GM21723 (cell line): ENCODE measurements at regions not wholly inside any gene's neighbourhood (a gene's known extent, or its start where the extent isn't known, plus 50 kb on each side); places are given as distances from the start of the nearest gene placed in this dataset.
A peak's percentile ranks its signal among the peaks of the same experiment; 100 is the strongest.

Experiments used
- ATAC-seq: cut with Tn5 transposase; IDR thresholded peaks from one replicate; pipeline ENCODE4 v1.9.1; 2021; ENCODE audit warnings: mild to moderate bottlenecking, moderate library complexity; ENCODE audit not compliant: unreplicated experiment

DNA sequence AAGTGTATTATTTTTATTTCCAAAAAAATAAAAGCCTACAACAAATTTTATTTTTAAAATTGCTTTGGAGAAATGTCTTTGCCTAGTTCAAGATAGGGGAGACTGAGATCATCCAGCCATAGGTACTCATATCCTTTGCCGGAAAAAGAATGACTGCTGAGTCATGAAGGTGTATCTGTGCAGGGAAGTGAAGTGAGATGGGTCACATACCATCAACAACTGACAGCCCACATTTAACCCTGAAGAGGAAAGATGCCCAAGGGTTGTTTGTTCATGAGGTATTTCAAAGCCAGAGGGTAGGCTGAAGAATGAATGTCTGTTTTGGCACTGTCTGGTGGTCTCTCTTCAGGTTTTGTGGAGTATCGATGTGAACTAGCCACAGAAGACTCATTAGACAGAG, 106.7 kb upstream of the TTC29 start:
- ATAC-seq: no peak

DNA sequence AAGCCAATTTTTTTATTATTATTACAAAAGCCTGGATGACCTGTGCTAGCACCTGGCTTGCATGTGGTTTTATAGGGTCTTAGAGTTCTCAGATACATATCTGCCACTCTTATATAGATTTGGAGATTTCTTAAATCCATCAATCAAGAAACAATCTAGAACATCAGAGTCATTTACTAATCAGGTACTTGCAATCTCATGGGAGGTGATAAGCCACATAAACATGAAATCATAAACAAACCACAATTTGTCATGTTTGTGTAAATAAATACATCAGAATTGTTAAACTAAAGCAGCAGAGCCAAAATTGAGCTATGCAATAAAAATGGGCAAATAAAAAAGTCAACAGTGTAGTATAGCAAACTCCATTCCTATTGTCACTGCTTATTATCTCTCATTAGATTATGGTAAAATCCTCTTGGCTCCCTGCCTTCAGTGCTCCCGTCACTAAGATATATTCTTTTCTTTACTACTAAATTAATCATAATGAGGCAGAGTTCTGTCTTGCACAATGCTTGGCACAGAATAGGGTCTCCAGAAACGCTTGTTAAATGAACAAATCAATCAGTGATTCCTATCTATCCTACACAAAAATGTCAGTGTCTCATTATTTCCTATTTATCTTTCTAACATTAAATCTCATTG, 108.7 kb upstream of the TTC29 start:
- no peak for ATAC-seq

- ATAC-seq: peak; percentile 46
Measured at GRCh38 chr4:147056940-147057610, 111.4 kb upstream of the TTC29 start.

DNA sequence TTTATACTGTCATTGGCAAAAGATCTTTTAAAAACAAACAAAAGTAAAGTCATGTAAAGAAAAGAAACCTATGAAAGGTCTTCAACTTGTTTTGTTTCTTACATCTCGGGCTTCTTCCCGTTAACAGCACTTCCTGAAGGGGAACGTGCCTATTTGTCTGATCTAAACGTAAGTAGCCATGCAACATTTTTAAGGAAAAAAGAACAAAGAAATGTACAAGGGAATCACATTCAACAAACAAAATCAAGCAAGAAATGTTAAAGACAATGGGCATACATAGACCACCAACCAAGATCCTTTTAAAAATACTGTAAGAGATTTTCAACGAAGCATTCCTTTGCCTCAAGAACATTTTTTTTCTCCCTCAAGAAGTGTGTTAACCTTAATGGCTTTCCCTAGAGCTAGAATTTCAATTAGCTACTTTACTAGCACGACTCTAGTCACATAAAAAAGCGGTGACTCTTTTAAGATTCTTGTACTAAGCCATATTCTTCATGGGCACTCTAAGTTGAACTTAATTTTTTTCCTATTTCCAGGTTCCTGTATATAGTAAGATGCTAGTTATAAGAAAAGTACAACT, 112.0 kb upstream of the TTC29 start:
- peak; percentile 34 for ATAC-seq

DNA sequence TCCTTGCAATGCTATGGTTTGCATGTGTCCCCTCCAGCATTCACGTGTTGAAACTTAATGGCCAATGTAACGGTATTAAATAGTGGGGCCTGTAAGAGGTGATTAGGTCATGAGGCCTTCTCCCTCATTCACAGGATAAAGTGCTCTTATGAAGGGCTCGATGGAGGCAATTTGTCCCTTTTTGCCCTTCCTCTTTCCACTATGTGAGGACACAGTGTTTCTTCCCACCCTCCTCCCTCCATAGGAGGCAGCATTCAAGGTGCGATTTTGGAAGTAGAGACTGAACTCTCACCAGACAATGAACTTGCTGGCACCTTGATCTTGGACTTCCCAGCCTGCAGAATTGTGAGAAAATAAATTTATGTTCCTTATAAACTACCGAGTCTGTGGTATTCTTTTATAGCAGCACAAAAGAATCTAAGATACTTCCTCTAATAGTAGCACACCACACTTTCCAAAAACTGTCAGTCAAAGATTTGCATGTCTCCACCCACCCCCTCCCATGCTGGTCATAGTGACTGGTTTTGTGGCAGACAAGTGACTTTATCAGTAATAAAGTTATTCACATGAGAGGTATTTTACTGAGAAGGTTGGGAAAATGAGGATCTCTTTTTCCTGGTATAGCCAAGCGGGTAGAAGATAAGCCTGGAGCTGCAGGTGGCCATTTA, 113.5 kb upstream of the TTC29 start:
- ATAC-seq: no peak

- ATAC-seq: no peak
Measured at GRCh38 chr4:147060151-147060931, 114.7 kb upstream of the TTC29 start.

DNA sequence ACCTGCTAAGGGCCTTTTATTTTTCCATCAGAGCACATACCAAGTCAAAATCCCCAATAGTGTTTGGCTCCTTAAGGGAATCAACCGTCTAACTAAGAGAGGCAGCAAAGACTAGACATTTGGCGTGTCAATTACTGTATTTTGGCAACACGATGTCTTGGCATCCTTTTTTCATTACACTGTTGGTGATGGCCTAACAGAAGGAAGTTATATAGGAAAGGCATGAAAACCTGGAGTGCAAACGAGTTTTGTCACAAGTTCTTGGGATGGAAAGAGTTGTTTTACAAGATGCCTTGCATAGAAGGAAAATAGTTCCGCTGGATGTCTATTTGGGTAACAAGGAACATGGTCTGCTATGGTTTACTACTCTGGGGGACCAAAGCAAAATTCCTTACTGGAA, 119.2 kb upstream of the TTC29 start:
- no peak for ATAC-seq

- ATAC-seq: no peak
Measured at GRCh38 chr4:147068564-147068963, 122.9 kb upstream of the TTC29 start.

GRCh38 chr4:147071209-147071740, 125.6 kb upstream of the TTC29 start:
- no peak for ATAC-seq

DNA sequence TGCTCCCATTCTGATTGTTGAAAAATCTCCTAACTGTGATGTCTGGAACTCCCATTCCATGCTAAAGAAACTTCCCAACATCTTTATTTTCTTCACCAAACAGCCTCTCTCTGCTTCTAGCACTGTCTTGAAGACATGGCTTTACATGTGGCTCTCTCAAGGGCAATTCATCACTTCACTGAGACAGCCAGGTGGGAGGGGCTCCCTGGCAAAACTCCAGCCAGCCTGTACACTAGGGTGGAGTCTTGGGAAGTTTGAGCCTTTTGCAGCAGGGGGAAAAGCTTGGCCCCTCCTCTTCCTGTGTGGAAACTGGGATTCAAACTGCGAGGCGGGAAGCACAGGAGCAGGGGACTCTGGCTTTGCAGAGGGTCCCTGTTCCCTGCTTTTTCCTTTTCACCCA, 130.5 kb upstream of the TTC29 start:
- no peak for ATAC-seq

DNA sequence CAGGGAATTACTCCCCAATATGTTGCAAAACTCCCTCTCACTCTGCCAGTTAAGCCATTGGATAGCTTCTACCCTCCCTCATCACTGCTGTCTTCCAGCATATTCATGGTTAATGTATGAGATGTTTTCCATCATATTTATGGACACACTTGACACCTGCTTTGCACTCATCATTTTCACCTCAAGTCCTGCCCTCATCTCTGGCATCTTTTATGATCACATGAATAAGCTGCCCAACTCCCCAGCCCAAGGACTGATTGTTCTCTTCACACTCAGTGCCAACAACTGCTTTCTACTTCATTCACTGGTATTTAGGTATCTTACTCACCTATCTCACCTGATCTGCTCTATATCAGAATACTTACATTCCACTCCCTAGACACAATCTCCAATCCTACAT, 131.1 kb upstream of the TTC29 start:
- ATAC-seq: no peak

DNA sequence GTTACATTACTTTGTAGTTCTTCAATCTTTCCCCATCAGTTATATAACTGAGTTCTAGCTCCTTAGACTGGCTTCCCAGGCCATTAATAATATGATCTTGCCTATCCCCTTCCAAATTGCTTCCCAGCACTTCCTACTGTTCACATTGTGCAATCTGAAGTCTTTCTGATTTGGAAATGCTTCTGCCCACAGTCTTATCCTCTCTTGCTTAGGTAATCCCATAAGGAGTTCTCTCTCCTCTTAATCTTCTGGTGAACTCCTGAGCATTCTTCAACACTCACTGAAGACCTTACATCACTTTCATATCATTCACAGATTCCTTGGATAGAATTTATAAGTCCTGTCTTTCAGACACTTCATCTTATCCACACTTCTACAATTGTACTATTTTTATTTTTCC, 132.7 kb upstream of the TTC29 start:
- ATAC-seq: no peak

GRCh38 chr4:147078875-147079658, 133.4 kb upstream of the TTC29 start:
- ATAC-seq: no peak

DNA sequence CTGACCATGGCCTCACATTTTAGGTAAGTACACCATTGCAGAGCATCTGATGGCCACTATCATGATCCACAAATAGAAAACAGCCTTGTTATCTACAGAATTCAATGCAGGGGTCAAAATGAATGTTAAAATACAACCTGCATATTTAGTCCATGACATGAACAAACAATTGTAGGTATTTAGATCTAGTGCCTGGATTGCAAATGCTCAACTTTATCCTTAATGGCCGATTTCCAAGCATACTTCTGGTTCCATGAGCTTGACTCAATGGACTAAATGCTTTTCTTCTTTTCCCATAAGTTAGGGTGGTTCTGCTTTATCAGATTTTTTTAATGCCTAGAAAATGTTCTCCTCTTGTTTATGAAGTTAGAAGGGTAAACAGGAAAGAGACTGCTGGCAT, 139.2 kb upstream of the TTC29 start:
- ATAC-seq: no peak

DNA sequence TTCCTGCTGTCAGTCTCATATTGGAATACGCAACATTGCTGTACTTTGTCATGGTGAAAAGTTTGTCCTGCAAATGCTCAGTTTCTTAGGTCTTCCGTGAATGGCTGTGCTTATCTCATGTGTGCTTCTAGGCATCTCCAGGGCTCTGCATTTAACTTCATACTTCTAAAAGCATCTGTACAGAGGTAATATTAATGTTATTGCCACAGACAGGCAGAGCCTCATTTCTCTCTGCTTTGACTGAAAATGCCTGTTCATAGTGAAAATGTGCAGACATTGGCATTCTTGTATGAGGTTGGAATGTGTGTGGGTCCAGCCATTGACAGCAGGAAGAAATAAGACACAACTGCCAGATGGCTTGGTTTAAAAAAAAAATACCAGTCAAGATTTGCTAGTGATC, 140.1 kb upstream of the TTC29 start:
- ATAC-seq: no peak

DNA sequence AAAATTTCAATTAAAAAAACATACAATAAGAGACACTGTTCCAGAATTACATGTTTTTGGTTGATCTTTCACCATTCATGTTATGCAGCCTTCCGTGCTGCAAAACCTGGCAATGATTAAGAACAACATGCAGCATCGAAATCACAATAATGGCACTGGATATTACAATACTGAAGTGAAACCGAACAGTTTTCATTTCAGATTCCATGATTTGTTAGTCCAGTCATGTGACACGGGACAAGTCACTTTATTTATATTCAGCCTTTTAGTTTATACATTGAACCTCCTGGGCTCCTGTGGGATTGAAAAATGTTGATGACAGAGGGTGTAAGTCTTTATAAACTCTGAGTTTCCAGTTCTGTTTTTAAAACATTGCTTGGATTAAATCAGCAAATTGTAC, 142.5 kb upstream of the TTC29 start:
- no peak for ATAC-seq

DNA sequence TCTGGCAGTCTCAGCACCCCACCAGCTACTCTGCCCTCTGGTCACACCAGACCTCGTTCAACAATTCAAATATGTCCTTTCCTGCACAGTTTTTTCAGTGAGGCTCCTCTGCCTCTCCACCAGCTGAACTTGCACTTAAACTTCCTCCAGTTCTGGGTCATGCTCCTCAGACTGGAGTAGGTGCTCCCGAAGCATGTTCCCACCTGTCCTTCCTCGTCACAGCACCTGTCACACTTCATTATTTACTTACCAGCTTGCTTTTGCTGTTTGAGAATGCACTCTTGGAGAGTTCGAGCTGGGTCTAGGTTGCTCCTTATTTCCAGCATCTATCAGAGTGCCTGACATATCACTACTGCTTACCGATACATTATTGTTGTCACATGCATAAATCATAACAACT, 144.8 kb upstream of the TTC29 start:
- ATAC-seq: no peak

DNA sequence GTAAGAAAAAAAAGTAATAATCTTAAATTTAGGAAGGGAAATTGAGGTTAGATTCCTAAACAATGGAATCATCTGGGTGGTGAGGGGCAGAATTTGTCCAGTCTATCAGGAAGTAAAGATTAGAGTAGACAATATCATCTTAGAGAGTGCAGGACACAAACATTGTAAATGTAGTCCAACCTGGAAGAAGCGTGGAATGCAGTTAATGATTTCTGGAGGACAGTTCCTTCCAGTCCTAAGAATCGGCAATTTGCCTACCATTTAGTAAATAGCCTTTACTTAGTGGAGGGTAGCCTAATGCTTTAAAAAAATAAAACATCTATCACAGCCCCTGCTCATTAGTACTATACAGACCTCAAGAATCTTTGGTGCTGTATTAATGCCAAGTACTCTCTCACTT, 147.5 kb upstream of the TTC29 start:
- ATAC-seq: no peak

DNA sequence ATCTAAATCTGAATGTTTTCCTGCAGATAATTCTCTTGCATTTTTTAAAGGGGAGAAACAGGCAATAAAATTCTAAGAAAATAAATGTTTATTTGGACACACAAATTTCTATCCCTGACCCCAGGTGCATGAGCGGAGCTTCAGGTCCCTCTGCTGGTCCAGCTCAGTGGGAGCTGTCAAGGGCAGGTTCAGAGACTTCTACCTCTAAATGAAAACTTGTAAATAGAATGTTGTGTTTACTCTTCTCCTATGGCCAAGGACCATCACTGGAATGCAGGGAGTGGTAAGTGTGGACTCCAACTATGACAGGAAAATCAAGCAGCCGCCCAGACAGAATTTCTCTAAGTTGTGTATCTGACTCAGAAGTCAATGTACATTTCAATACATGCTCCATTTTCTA, 148.6 kb upstream of the TTC29 start:
- ATAC-seq: no peak
